OCI-LY7 (cell line): ENCODE measurements at regions not wholly inside any gene's neighbourhood (a gene's known extent, or its start where the extent isn't known, plus 50 kb on each side); places are given as distances from the start of the nearest gene placed in this dataset.

ENCODE experiments used
- EZH2phosphoT487 ChIP-seq: fragments of 200-600 bp; sonication (generic); IDR thresholded peaks from 2 replicates; pipeline ENCODE4 v1.6.1; 2018; ENCODE audit warnings: low read depth, borderline replicate concordance, mild to moderate bottlenecking, mixed run types, antibody characterized with exemption, low read length, moderate library complexity, mixed read lengths
- TF ChIP-seq, protein P1 (sequence below): fragments of 200-600 bp; sonication (generic); conservative IDR thresholded peaks from 2 replicates; pipeline ENCODE4 v1.5.1; 2014; ENCODE audit warnings: mild to moderate bottlenecking, antibody characterized with exemption, low read length, moderate library complexity, mixed read lengths

GRCh38 chr2:129165006-129165405, 814.5 kb upstream of the RAB6C start:
- TF ChIP-seq, protein P1, sequence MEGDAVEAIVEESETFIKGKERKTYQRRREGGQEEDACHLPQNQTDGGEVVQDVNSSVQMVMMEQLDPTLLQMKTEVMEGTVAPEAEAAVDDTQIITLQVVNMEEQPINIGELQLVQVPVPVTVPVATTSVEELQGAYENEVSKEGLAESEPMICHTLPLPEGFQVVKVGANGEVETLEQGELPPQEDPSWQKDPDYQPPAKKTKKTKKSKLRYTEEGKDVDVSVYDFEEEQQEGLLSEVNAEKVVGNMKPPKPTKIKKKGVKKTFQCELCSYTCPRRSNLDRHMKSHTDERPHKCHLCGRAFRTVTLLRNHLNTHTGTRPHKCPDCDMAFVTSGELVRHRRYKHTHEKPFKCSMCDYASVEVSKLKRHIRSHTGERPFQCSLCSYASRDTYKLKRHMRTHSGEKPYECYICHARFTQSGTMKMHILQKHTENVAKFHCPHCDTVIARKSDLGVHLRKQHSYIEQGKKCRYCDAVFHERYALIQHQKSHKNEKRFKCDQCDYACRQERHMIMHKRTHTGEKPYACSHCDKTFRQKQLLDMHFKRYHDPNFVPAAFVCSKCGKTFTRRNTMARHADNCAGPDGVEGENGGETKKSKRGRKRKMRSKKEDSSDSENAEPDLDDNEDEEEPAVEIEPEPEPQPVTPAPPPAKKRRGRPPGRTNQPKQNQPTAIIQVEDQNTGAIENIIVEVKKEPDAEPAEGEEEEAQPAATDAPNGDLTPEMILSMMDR, result no peak
- TF ChIP-seq EZH2phosphoT487, result no peak
